NCI-H2081 treated with DMSO at 0.1 percent for 48 hours (cell line): ENCODE measurements at regions not wholly inside any gene's neighbourhood (a gene's known extent, or its start where the extent isn't known, plus 50 kb on each side); places are given as distances from the start of the nearest gene placed in this dataset.
"Not testable (repeated sequence)": the region's sequence is repeated elsewhere in the genome, so short reads cannot be mapped to it uniquely, and the experiment has no call there.

ENCODE experiments used
- DNase-seq: peaks from one replicate; lab custom pipeline; 2025; lab: John Stamatoyannopoulos, UW

- no peak for DNase-seq
Observed at GRCh38 chr4:177242651-177243286, 66.9 kb upstream of the NEIL3 start.

- no peak for DNase-seq
Observed at GRCh38 chr4:177246641-177247584, 62.8 kb upstream of the NEIL3 start.

GRCh38 chr4:177250056-177250696 is 59.5 kb upstream of the NEIL3 start:
- no peak for DNase-seq

- no peak for DNase-seq
Observed at GRCh38 chr4:177251237-177251636, 58.4 kb upstream of the NEIL3 start.

GRCh38 chr4:177255359-177255758 is 54.3 kb upstream of the NEIL3 start:
- no peak for DNase-seq

GRCh38 chr4:177256950-177257349 is 52.7 kb upstream of the NEIL3 start:
- DNase-seq: no peak

GRCh38 chr4:177259466-177259865 is 50.2 kb upstream of the NEIL3 start:
- DNase-seq: not testable (repeated sequence)
